Muscle layer of colon (tissue), 2 donors: ENCODE measurements at regions not wholly inside any gene's neighbourhood (a gene's known extent, or its start where the extent isn't known, plus 50 kb on each side); places are given as distances from the start of the nearest gene placed in this dataset.
"Not testable (repeated sequence)": the region's sequence is repeated elsewhere in the genome, so short reads cannot be mapped to it uniquely, and the experiment has no call there.

Source experiments
- H3K27ac ChIP-seq: one replicate; pipeline ENCODE4 v1.7.0; 2013; ENCODE audit warnings: low read depth, mild to moderate bottlenecking, low read length, moderate library complexity
- H3K27me3 ChIP-seq, 2 donors: one replicate each; pipeline ENCODE4 v1.7.0; 2013; ENCODE audit warnings: low read length in 2 of 2, mild to moderate bottlenecking in 2 of 2; ENCODE audit not compliant: insufficient read depth in 2 of 2, control insufficient read depth in 1 of 2
- H3K36me3 ChIP-seq: one replicate; pipeline ENCODE4 v1.7.0; 2013; ENCODE audit warnings: mild to moderate bottlenecking, low read length; ENCODE audit not compliant: insufficient read depth
- H3K4me1 ChIP-seq: one replicate; pipeline ENCODE4 v1.7.0; 2013; ENCODE audit warnings: mild to moderate bottlenecking, low read length; ENCODE audit not compliant: insufficient read depth
- H3K4me3 ChIP-seq, 2 donors: one replicate each; pipeline ENCODE4 v1.7.0; 2013; ENCODE audit warnings: low read length in 2 of 2, low read depth in 1 of 2, mild to moderate bottlenecking in 1 of 2, moderate library complexity in 1 of 2
- H3K9ac ChIP-seq: one replicate; pipeline ENCODE4 v1.7.0; 2013; ENCODE audit warnings: low read length
- H3K9me3 ChIP-seq: one replicate; pipeline ENCODE4 v1.7.0; 2013; ENCODE audit warnings: mild to moderate bottlenecking, low read length
- donor health status: abdominal sarcoma.
- donor health status: Adenocarcinoma of cecum.

DNA sequence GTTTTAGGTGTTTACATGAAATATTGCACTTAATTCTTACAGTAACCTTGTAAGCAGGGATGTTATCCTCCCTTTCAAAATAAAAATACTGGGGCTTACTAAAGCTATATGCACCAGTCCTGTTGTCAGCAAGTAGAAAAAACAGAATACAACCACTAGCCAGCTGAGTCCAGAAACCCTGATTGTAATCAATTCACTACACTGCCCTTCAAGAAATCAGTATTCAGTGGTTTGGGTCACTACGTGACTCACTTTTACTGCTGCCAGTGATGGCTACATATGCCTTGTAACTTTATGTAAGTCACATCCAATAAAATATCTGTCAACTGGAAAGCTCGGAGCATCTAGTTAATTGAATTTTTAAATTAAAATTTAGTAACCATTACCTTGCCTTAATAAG is 376.3 kb upstream of the DEPDC1 start:
- Histone ChIP-seq H3K27me3 (no peaks in the 10 kb centered on the region), H3K9me3 (no peaks in the 10 kb centered on the region), H3K9ac (no peak overlapping the region), H3K4me1 (no peaks in the 10 kb centered on the region), H3K27ac (no peak overlapping the region), H3K4me3 (no peak overlapping the region), H3K36me3 (no peaks in the 10 kb centered on the region)

DNA sequence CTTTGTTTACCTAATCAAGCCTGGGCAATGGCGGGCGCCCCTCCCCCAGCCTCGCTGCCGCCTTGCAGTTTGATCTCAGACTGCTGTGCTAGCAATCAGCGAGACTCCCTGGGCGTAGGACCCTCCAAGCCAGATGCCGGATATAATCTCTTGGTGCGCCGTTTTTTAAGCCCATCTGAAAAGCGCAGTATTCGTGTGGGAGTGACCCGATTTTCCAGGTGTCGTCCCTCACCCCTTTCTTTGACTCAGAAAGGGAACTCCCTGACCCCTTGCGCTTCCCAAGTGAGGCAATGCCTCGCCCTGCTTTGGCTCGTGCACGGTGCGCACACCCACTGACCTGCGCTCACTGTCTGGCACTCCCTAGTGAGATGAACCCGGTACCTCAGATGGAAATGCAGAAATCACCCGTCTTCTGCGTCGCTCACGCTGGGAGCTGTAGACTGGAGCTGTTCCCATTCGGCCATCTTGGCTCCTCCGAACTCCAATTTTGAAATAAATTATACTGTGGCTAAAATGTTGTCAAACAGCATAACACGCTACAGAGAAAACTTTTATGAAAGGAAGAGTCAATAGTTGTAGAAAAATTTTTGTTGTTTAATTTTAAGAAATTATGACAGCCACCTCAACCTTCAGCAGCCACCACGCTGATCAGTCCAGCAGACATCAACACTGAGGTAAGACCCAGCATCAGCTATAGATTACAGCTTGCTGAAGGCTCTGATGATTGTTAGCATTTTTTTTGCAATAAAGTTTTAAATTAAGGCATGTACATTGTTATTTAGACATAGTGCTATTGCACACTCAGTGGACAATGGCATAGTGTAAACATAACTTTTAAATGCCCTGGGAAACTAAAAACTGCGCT is 384.7 kb upstream of the DEPDC1 start:
- H3K27ac ChIP-seq, H3K36me3 ChIP-seq, H3K4me3 ChIP-seq, H3K27me3 ChIP-seq, H3K4me1 ChIP-seq, H3K9ac ChIP-seq, H3K9me3 ChIP-seq: not testable (repeated sequence)

GRCh38 chr1:68889471-68889870 is 392.6 kb upstream of the DEPDC1 start:
- no peaks in the 10 kb centered on the region for H3K4me1 ChIP-seq
- no peak overlapping the region for H3K27ac ChIP-seq
- H3K27me3 ChIP-seq = no peaks in the 10 kb centered on the region
- H3K9ac ChIP-seq = no peak overlapping the region
- H3K36me3 ChIP-seq = no peaks in the 10 kb centered on the region
- H3K9me3 ChIP-seq = no peaks in the 10 kb centered on the region
- no peak overlapping the region for H3K4me3 ChIP-seq

DNA sequence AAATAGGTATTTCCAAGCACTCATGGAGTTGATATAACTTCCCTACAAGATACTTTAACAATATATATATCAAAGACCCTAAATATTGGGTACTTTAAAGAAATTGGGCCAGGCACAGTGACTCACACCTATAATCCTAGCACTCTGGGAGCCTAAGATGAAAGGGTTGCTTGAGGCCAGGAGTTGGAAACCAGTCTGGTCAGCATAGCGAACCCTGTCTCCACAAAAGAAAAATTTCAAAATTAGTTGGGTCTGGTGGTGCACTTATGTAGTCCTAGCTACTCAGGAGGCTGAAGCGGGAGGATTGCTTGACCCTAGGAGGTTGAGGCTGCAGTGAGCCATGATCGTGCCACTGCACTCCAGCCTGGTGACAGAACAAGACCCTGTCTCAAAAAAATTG is 393.9 kb upstream of the DEPDC1 start:
- no peak overlapping the region for H3K9ac ChIP-seq
- no peak overlapping the region for H3K27ac ChIP-seq
- no peaks in the 10 kb centered on the region for H3K4me1 ChIP-seq
- H3K9me3 ChIP-seq = no peaks in the 10 kb centered on the region
- H3K4me3 ChIP-seq = no peak overlapping the region
- H3K36me3 ChIP-seq = no peaks in the 10 kb centered on the region
- no peaks in the 10 kb centered on the region for H3K27me3 ChIP-seq

GRCh38 chr1:68904477-68904876 is 407.6 kb upstream of the DEPDC1 start:
- H3K36me3 ChIP-seq = no peaks in the 10 kb centered on the region
- no peaks in the 10 kb centered on the region for H3K9me3 ChIP-seq
- H3K4me3 ChIP-seq = no peak overlapping the region
- H3K9ac ChIP-seq = no peak overlapping the region
- H3K27ac ChIP-seq = no peak overlapping the region
- H3K27me3 ChIP-seq = no peaks in the 10 kb centered on the region
- H3K4me1 ChIP-seq = no peaks in the 10 kb centered on the region

DNA sequence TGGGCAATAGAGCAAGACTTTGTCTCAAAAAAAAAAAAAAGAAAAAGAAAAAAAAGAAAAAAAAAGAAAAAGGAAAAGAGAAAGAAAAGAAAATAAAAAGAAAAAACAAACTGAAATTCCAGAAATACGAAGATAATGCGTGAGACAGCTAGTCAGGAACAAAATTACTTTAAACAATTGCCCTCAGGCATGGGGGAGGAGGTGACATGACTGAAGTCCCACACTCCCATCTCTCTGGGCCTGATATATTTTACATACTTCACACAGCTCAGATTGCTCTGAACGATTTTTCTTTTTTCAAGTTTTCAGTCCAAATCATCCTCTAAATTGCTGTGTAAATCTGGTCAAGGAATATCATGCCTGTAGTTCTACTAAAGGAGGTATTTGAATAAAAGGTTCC is 409.5 kb upstream of the DEPDC1 start:
- Histone ChIP-seq H3K36me3 (no peaks in the 10 kb centered on the region), H3K27me3 (no peaks in the 10 kb centered on the region), H3K9me3 (no peaks in the 10 kb centered on the region), H3K9ac (no peak overlapping the region), H3K4me3 (no peak overlapping the region), H3K4me1 (no peaks in the 10 kb centered on the region), H3K27ac (no peak overlapping the region)

GRCh38 chr1:68907491-68907890 is 410.6 kb upstream of the DEPDC1 start:
- Histone ChIP-seq H3K9me3 (no peaks in the 10 kb centered on the region), H3K4me3 (no peak overlapping the region), H3K27ac (no peak overlapping the region), H3K9ac (no peak overlapping the region), H3K36me3 (no peaks in the 10 kb centered on the region), H3K27me3 (no peaks in the 10 kb centered on the region), H3K4me1 (no peaks in the 10 kb centered on the region)

DNA sequence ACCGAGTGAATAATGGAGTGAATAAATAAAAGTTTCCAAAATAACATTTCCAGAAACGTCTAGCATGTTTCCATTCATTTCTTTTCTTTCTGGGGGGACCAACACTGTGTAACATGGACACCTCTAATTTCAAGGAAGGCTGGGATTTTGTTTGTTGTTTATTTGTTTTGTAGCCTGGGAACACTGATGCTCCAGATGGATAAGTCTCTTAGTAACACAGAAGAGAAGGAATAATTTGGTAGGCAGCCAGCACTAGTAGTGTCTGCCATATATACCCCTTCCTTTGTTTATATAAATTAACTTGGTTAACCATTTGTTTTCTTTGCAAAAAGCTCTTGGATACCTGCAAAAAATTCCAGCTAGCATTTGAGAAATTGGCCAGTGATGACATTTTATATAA is 411.4 kb upstream of the DEPDC1 start:
- Histone ChIP-seq H3K27ac (no peak overlapping the region), H3K36me3 (no peaks in the 10 kb centered on the region), H3K4me1 (no peaks in the 10 kb centered on the region), H3K27me3 (no peaks in the 10 kb centered on the region), H3K9ac (no peak overlapping the region), H3K4me3 (no peak overlapping the region), H3K9me3 (no peaks in the 10 kb centered on the region)

DNA sequence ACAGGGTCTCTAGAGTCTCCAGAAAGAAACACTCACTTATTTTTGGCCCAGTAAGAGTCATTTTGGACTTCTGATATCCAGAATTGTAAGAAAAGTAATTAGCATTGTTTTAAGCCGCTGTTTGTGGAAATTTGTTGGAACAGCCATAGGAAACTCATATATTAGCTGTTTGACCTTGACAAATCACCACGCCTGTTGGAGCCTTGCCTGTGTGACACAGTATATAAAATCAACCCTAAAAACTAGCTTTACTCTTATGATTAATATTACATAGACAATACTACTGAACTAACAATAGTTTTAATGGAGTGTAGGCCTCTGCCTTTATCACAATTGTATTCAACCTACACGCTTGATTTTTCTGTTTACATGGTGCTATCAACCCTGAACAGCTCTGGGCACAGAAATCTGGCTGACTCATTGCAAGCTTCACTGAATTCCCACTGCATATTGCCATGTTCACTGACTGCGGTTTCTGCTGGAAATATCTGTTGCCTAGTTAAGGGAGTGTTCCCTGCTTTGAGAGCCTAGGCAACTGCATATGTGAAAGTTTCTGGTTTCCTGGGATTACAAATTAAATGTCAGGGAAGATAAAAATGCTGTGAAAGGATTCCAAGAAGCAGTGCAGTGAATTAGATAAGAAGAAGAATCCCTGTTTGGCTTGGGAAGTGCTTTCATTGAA is 419.5 kb upstream of the DEPDC1 start:
- H3K9me3 ChIP-seq = no peaks in the 10 kb centered on the region

DNA sequence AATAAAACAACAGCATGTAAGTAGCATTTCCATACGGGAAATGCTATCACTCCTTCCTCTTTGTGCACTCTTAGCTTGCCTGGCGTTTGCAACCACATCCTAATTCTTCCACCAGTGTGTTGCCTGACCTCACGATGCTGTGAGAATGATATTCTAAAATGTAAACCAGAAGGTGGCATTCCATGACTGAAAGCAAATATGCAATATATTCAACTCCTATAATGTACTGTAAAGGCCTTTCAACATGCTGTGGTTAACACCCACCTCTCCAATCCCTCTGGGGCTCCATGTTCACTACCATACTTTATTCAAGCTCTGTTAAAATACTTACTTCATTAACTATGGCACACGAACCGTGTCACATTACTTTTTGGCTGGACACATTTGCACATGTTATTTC is 420.6 kb upstream of the DEPDC1 start:
- Histone ChIP-seq H3K9me3 (no peaks in the 10 kb centered on the region), H3K27ac (no peak overlapping the region), H3K36me3 (no peaks in the 10 kb centered on the region), H3K4me1 (peaks cover 18% of the 10 kb centered on the region), H3K27me3 (no peaks in the 10 kb centered on the region), H3K4me3 (no peak overlapping the region), H3K9ac (no peak overlapping the region)

More for the DNA sequence above, 419.5 kb upstream of the DEPDC1 start:
- peaks cover 18% of the 10 kb centered on the region for H3K4me1 ChIP-seq
- no peak overlapping the region for H3K9ac ChIP-seq
- no peak overlapping the region for H3K27ac ChIP-seq
- no peaks in the 10 kb centered on the region for H3K27me3 ChIP-seq
- H3K4me3 ChIP-seq = no peak overlapping the region
- H3K36me3 ChIP-seq = no peaks in the 10 kb centered on the region

DNA sequence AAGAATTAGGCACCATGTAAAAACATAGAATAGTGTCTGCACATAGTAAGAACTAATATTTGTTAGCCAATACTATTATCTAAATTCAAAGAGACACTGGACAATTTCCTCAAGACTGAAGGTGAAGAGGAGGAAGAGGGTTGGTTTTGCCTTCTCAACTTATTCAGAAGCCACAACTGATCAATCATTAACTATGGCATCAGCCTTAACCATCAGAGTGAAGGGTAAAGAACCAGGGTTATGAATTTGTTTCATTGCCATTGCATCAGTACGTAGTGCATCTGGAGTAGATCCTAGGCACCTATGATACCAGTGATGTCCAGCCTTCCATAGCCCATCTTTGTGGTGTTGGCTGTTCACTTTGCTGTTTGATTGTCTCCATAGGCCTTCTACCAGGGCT is 421.7 kb upstream of the DEPDC1 start:
- no peaks in the 10 kb centered on the region for H3K36me3 ChIP-seq
- H3K9ac ChIP-seq = no peak overlapping the region
- H3K9me3 ChIP-seq = no peaks in the 10 kb centered on the region
- H3K4me3 ChIP-seq = no peak overlapping the region
- peaks cover 18% of the 10 kb centered on the region for H3K4me1 ChIP-seq
- no peaks in the 10 kb centered on the region for H3K27me3 ChIP-seq
- H3K27ac ChIP-seq = no peak overlapping the region

DNA sequence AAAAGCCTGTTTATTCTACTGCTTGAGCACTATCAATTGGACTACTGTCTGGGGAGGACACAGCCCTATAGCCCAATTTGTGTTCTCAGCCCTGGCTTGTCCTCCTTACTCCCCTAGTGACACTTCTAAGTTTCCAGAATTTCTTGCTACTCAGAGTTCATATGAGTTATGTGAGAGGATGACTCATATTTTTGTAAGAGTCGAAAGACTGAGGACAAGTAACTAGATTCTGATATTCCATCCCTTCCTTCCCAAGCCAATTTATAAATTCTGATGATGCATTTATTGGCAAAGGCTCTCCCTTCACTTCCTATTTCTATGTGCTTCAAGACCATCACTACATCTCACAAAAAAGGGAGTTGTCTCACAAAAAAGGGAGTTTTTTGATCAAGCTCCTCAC is 422.2 kb upstream of the DEPDC1 start:
- Histone ChIP-seq H3K36me3 (no peaks in the 10 kb centered on the region), H3K27ac (no peak overlapping the region), H3K27me3 (no peaks in the 10 kb centered on the region), H3K4me1 (peaks cover 18% of the 10 kb centered on the region), H3K4me3 (no peak overlapping the region), H3K9ac (no peak overlapping the region), H3K9me3 (no peaks in the 10 kb centered on the region)
